Kidney epithelial cell (primary cell): ENCODE measurements at regions not wholly inside any gene's neighbourhood (a gene's known extent, or its start where the extent isn't known, plus 50 kb on each side); places are given as distances from the start of the nearest gene placed in this dataset.
A peak's percentile ranks its signal among the peaks of the same experiment; 100 is the strongest.
"Not testable (repeated sequence)": the region's sequence is repeated elsewhere in the genome, so short reads cannot be mapped to it uniquely, and the experiment has no call there.

Experiments used
- DNase-seq: peaks from one replicate; pipeline ENCODE4 v3.0.0-alpha.2; 2010; ENCODE audit warnings: low read depth
- H3K27me3 ChIP-seq: 2 replicates; pipeline ENCODE4 v1.6.0; 2011; ENCODE audit warnings: low read length; ENCODE audit not compliant: control insufficient read depth, insufficient read depth
- H3K36me3 ChIP-seq: 2 replicates; pipeline ENCODE4 v1.5.1; 2011; ENCODE audit warnings: low read length; ENCODE audit not compliant: control insufficient read depth, insufficient read depth
- H3K4me3 ChIP-seq: 2 replicates; pipeline ENCODE4 v1.5.1; 2011; ENCODE audit warnings: low read depth, mild to moderate bottlenecking, control low read depth, low read length
- CTCF ChIP-seq: IDR thresholded peaks from 2 replicates; pipeline ENCODE4 v1.5.1; 2011; ENCODE audit warnings: mild to moderate bottlenecking, moderate library complexity, low read length, control low read depth, inconsistent platforms; ENCODE audit not compliant: insufficient read depth, poor library complexity, severe bottlenecking

- DNase-seq: no peak
- H3K27me3 ChIP-seq: no peaks in the 10 kb centered on the region
- TF ChIP-seq CTCF: peak; percentile 64
- H3K4me3 ChIP-seq: no peak overlapping the region
- H3K36me3 ChIP-seq: no peaks in the 10 kb centered on the region
Measured at GRCh38 chr7:153193144-153193595, 433.6 kb downstream of the ACTR3B start.

DNA sequence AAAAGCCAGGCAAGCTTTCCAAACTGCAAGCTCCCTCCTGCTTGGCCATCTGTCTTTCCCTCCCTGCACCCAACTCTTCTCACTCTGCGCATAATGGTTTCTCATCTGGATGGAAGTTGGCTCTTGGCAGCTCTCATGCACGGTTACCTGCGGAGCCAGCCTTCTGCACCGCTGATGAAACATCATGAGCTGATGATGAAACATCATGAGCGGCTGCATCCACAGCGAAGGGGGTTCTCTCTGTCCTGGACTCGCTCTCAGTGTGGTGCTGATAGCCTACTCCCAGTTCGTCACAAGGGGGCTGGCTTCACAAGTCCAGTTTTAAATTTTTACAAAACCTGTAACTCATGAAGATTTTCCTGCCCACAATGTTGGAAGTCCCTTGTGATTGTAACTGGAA lies 457.5 kb downstream of the ACTR3B start:
- Histone ChIP-seq H3K36me3 (no peaks in the 10 kb centered on the region), H3K4me3 (no peak overlapping the region), H3K27me3 (no peaks in the 10 kb centered on the region)
- no peak for TF ChIP-seq CTCF
- DNase-seq: no peak

DNA sequence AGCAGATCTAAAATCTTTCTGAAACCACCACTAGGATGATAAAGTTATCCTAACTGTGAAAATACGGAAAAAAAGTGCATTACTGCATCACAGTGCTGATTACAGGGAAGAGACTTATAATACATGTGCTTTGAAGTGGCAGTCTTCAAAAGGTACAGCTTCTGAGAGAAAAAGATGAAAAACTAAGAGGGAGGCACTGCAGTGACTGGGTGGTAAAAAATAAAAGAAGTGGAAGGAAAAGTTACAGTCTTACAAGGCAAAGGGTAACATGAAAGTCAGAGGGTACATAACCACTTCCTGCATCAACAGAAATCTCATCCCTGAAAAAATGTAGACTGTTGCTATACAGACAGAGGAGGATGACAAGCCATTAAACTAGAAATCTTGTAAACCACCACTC lies 465.3 kb downstream of the ACTR3B start:
- no peak for TF ChIP-seq CTCF
- Histone ChIP-seq H3K4me3 (no peak overlapping the region), H3K36me3 (no peaks in the 10 kb centered on the region), H3K27me3 (no peaks in the 10 kb centered on the region)
- no peak for DNase-seq

GRCh38 chr7:153245136-153245535 lies 485.6 kb downstream of the ACTR3B start:
- not testable (repeated sequence) for H3K36me3 ChIP-seq, DNase-seq

DNA sequence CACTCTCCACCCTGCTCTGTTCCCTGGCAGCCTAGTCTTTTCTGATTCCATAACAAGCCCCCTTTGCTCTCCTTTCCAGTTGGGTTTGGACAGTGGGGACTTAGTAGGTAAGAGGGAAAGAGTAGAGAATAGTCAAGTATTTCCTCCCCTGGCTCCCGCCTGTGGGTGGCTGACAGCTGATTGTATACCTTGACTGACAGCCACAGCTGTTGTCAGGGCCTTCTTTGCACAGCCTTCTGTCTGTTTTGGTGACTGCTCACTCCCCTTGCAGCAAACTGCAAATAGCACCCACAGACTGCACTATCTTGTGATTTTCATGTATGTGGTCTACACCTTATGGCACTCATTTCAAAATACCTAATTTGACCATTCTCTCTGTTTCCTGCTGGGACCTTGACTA lies 486.3 kb downstream of the ACTR3B start:
- H3K4me3 ChIP-seq: no peak overlapping the region
- no peak for DNase-seq
- TF ChIP-seq CTCF: no peak
- no peaks in the 10 kb centered on the region for H3K27me3 ChIP-seq
- no peaks in the 10 kb centered on the region for H3K36me3 ChIP-seq

More at GRCh38 chr7:153245136-153245535, 485.6 kb downstream of the ACTR3B start:
- not testable (repeated sequence) for H3K4me3 ChIP-seq, H3K27me3 ChIP-seq

- no peak for TF ChIP-seq CTCF
- Histone ChIP-seq H3K36me3 (no peaks in the 10 kb centered on the region), H3K4me3 (no peak overlapping the region), H3K27me3 (no peaks in the 10 kb centered on the region)
- DNase-seq: no peak
Measured at GRCh38 chr7:153247926-153248325, 488.4 kb downstream of the ACTR3B start.

- Histone ChIP-seq H3K36me3 (no peaks in the 10 kb centered on the region), H3K4me3 (no peak overlapping the region), H3K27me3 (no peaks in the 10 kb centered on the region)
- no peak for TF ChIP-seq CTCF
- DNase-seq: no peak
Measured at GRCh38 chr7:153258686-153259085, 499.1 kb downstream of the ACTR3B start.
